Lower lobe of right lung (tissue), 2 donors: ENCODE measurements at regions not wholly inside any gene's neighbourhood (a gene's known extent, or its start where the extent isn't known, plus 50 kb on each side); places are given as distances from the start of the nearest gene placed in this dataset.

Experiments
- ATAC-seq, 2 donors: fragments of 200-7000 bp; cut with Tn5 transposase; one replicate each; pipeline ENCODE4 v1.9.1; 2020 to 2022; ENCODE audit warnings: mild to moderate bottlenecking in 2 of 2, moderate library complexity in 2 of 2
- DNase-seq: peaks from one replicate; pipeline ENCODE4 v3.0.0-alpha.2; 2020
- H3K27ac ChIP-seq: fragments of 200-600 bp; one replicate; pipeline ENCODE4 v1.8.0; 2022
- H3K27me3 ChIP-seq: fragments of 200-600 bp; one replicate; pipeline ENCODE4 v1.8.0; 2022; ENCODE audit warnings: low read depth
- H3K36me3 ChIP-seq: fragments of 200-600 bp; one replicate; pipeline ENCODE4 v1.8.0; 2022; ENCODE audit warnings: mild to moderate bottlenecking
- H3K4me1 ChIP-seq: fragments of 200-600 bp; one replicate; pipeline ENCODE4 v1.8.0; 2022
- H3K4me3 ChIP-seq: fragments of 200-600 bp; one replicate; pipeline ENCODE4 v1.8.0; 2022; ENCODE audit warnings: mild to moderate bottlenecking
- H3K9me3 ChIP-seq: fragments of 200-600 bp; one replicate; pipeline ENCODE4 v1.8.0; 2022
- intact Hi-C: fragments of 100-400 bp; cut with DNase I; formaldehyde crosslinking; loops from one replicate; pipeline ENCODE4 v1.11.0; 2022
- TF ChIP-seq, protein P1 (sequence below): fragments of 200-600 bp; IDR thresholded peaks from one replicate; pipeline ENCODE4 v1.8.0; 2022; ENCODE audit warnings: antibody characterized with exemption, mild to moderate bottlenecking
- donor health status: DM: no; HTN: yes; CAD: no; lungs with severe emphysema.

- TF ChIP-seq, protein P1, sequence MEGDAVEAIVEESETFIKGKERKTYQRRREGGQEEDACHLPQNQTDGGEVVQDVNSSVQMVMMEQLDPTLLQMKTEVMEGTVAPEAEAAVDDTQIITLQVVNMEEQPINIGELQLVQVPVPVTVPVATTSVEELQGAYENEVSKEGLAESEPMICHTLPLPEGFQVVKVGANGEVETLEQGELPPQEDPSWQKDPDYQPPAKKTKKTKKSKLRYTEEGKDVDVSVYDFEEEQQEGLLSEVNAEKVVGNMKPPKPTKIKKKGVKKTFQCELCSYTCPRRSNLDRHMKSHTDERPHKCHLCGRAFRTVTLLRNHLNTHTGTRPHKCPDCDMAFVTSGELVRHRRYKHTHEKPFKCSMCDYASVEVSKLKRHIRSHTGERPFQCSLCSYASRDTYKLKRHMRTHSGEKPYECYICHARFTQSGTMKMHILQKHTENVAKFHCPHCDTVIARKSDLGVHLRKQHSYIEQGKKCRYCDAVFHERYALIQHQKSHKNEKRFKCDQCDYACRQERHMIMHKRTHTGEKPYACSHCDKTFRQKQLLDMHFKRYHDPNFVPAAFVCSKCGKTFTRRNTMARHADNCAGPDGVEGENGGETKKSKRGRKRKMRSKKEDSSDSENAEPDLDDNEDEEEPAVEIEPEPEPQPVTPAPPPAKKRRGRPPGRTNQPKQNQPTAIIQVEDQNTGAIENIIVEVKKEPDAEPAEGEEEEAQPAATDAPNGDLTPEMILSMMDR = no peak
- intact Hi-C loops = no loop called here
- DNase-seq (no peak), ATAC-seq (no peak)
- H3K27ac ChIP-seq = no peak overlapping the region
- H3K4me1 ChIP-seq = no peaks in the 10 kb centered on the region
- H3K9me3 ChIP-seq = no peaks in the 10 kb centered on the region
- no peaks in the 10 kb centered on the region for H3K36me3 ChIP-seq
- H3K4me3 ChIP-seq = no peak overlapping the region
- no peaks in the 10 kb centered on the region for H3K27me3 ChIP-seq
These were observed 522.4 kb upstream of the RPS6KA3 start for GRCh38 chrX:20789103-20789502.

GRCh38 chrX:20767346-20767745 lies 500.6 kb upstream of the RPS6KA3 start:
- no peak for DNase-seq
- Histone ChIP-seq H3K27me3 (no peaks in the 10 kb centered on the region), H3K4me3 (no peak overlapping the region), H3K27ac (no peak overlapping the region), H3K9me3 (no peaks in the 10 kb centered on the region), H3K36me3 (no peaks in the 10 kb centered on the region), H3K4me1 (no peaks in the 10 kb centered on the region)
- ATAC-seq = no peak
- intact Hi-C loops = no loop called here
- TF ChIP-seq, protein P1 = no peak

- Histone ChIP-seq H3K27ac (no peak overlapping the region), H3K4me1 (no peaks in the 10 kb centered on the region), H3K36me3 (no peaks in the 10 kb centered on the region), H3K9me3 (no peaks in the 10 kb centered on the region), H3K4me3 (no peak overlapping the region), H3K27me3 (no peaks in the 10 kb centered on the region)
- intact Hi-C loops = no loop called here
- ATAC-seq = no peak
- DNase-seq = no peak
- TF ChIP-seq, protein P1 = no peak
These were observed 489.9 kb upstream of the RPS6KA3 start for GRCh38 chrX:20756585-20756984.

DNA sequence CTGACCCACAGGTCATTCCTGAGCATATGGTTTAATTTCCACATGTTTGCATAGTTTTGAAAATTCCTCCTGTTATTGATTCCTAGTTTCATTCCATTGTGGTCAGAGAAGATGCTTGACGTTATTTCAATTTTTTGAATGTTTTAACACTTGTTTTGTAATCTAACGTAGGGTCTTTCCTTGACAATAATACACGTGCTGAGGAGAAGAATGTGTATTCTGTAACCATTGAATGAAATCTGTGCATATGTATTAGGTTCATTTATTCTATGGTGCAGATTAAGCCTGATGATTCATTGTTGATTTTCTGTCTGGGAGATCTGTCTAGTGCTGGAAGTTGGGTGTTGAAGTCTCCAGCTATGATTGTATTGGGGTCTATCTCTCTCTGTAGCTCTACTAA lies 486.4 kb upstream of the RPS6KA3 start:
- Histone ChIP-seq H3K4me3 (no peak overlapping the region), H3K27me3 (no peaks in the 10 kb centered on the region), H3K27ac (no peak overlapping the region), H3K4me1 (no peaks in the 10 kb centered on the region), H3K36me3 (no peaks in the 10 kb centered on the region), H3K9me3 (no peaks in the 10 kb centered on the region)
- TF ChIP-seq, protein P1 = no peak
- DNase-seq = no peak
- intact Hi-C loops = no loop called here
- no peak for ATAC-seq

DNA sequence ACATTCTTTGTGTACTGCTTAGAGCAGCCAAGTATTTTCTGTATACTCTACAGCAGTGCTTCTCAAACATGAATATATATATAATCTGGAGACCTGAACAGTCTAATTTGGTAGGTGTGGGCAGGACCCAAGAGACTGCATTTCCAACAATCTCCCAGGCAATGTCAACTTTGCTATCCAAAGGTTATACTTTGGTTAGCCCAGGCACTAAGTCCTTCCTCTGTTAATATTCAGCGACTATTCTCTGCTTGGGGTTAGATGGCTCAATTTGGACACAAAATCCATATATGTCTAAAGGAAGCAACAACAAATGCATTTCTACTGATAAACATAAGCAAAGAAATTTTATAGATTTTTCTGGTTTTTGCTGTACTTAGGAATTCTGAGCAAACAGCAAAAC lies 480.0 kb upstream of the RPS6KA3 start:
- H3K4me1 ChIP-seq = no peaks in the 10 kb centered on the region
- H3K4me3 ChIP-seq = no peak overlapping the region
- H3K36me3 ChIP-seq = no peaks in the 10 kb centered on the region
- no peak overlapping the region for H3K27ac ChIP-seq
- H3K27me3 ChIP-seq = no peaks in the 10 kb centered on the region
- intact Hi-C loops = no loop called here
- DNase-seq = no peak
- TF ChIP-seq, protein P1 = no peak
- no peaks in the 10 kb centered on the region for H3K9me3 ChIP-seq
- ATAC-seq = no peak

- DNase-seq (no peak), ATAC-seq (no peak)
- Histone ChIP-seq H3K36me3 (no peaks in the 10 kb centered on the region), H3K4me3 (no peak overlapping the region), H3K27ac (no peak overlapping the region), H3K4me1 (no peaks in the 10 kb centered on the region), H3K27me3 (no peaks in the 10 kb centered on the region), H3K9me3 (no peaks in the 10 kb centered on the region)
- TF ChIP-seq, protein P1 = no peak
- intact Hi-C loops = no loop called here
These were observed 476.3 kb upstream of the RPS6KA3 start for GRCh38 chrX:20743046-20743445.
